GM19372 (cell line): ENCODE measurements at regions not wholly inside any gene's neighbourhood (a gene's known extent, or its start where the extent isn't known, plus 50 kb on each side); places are given as distances from the start of the nearest gene placed in this dataset.
"Not testable (repeated sequence)": the region's sequence is repeated elsewhere in the genome, so short reads cannot be mapped to it uniquely, and the experiment has no call there.

Experiments used
- ATAC-seq: cut with Tn5 transposase; IDR thresholded peaks from one replicate; pipeline ENCODE4 v1.9.1; 2021; ENCODE audit warnings: mild to moderate bottlenecking, low read depth, moderate library complexity; ENCODE audit not compliant: unreplicated experiment

GRCh38 chr18:78857314-78858150 lies 122.1 kb upstream of the SALL3 start:
- no peak for ATAC-seq

- ATAC-seq = no peak
Measured at GRCh38 chr18:78859686-78860085, 119.9 kb upstream of the SALL3 start.

GRCh38 chr18:78860117-78860516 lies 119.5 kb upstream of the SALL3 start:
- no peak for ATAC-seq

GRCh38 chr18:78861116-78861515 lies 118.5 kb upstream of the SALL3 start:
- no peak for ATAC-seq

- no peak for ATAC-seq
Measured at GRCh38 chr18:78861706-78862105, 117.9 kb upstream of the SALL3 start.

- ATAC-seq = no peak
Measured at GRCh38 chr18:78862395-78862794, 117.2 kb upstream of the SALL3 start.

GRCh38 chr18:78865056-78865598 lies 114.5 kb upstream of the SALL3 start:
- no peak for ATAC-seq

GRCh38 chr18:78865771-78866310 lies 113.8 kb upstream of the SALL3 start:
- no peak for ATAC-seq

GRCh38 chr18:78867131-78867530 lies 112.5 kb upstream of the SALL3 start:
- no peak for ATAC-seq

- no peak for ATAC-seq
Measured at GRCh38 chr18:78868330-78869316, 111.0 kb upstream of the SALL3 start.

- no peak for ATAC-seq
Measured at GRCh38 chr18:78871618-78872017, 108.0 kb upstream of the SALL3 start.

- ATAC-seq = no peak
Measured at GRCh38 chr18:78873926-78874500, 105.6 kb upstream of the SALL3 start.

- ATAC-seq = no peak
Measured at GRCh38 chr18:78875016-78875777, 104.4 kb upstream of the SALL3 start.

GRCh38 chr18:78875778-78876650 lies 103.6 kb upstream of the SALL3 start:
- ATAC-seq = no peak

- ATAC-seq = no peak
Measured at GRCh38 chr18:78876868-78877267, 102.8 kb upstream of the SALL3 start.

GRCh38 chr18:78878335-78878734 lies 101.3 kb upstream of the SALL3 start:
- ATAC-seq = no peak

- not testable (repeated sequence) for ATAC-seq
Measured at GRCh38 chr18:78879072-78879883, 100.3 kb upstream of the SALL3 start.

- ATAC-seq = no peak
Measured at GRCh38 chr18:78882585-78882984, 97.0 kb upstream of the SALL3 start.
